HL-60 (cell line): ENCODE measurements at regions not wholly inside any gene's neighbourhood (a gene's known extent, or its start where the extent isn't known, plus 50 kb on each side); places are given as distances from the start of the nearest gene placed in this dataset.

Experiments
- DNase-seq, 2 experiments: peaks; one replicate each; pipeline ENCODE4 v3.0.0-alpha.2; 2010 to 2020; ENCODE audit warnings: low read depth in 1 of 2, low spot score in 1 of 2
- H3K27ac ChIP-seq: fragments of 250-450 bp; sonication (Bioruptor Pico); replicated peaks from 2 replicates; pipeline ENCODE4 v1.5.1; 2020; ENCODE audit warnings: mild to moderate bottlenecking, moderate library complexity
- H3K27me3 ChIP-seq: fragments of 250-450 bp; sonication (Bioruptor Pico); 2 replicates; pipeline ENCODE4 v1.5.1; 2021; ENCODE audit warnings: mild to moderate bottlenecking, moderate library complexity; ENCODE audit not compliant: insufficient read depth, poor library complexity, severe bottlenecking
- H3K4me3 ChIP-seq: replicated peaks from 2 replicates; pipeline ENCODE4 v1.5.1; 2011; ENCODE audit warnings: mild to moderate bottlenecking, control low read depth, low read length; ENCODE audit not compliant: insufficient read depth
- GABPA ChIP-seq: IDR thresholded peaks from 2 replicates; pipeline ENCODE4 v1.6.1; 2012; ENCODE audit warnings: low read depth
- POLR2AphosphoS5 ChIP-seq: IDR thresholded peaks from 2 replicates; pipeline ENCODE4 v1.6.1; 2012; ENCODE audit warnings: low read depth
- SPI1 ChIP-seq: IDR thresholded peaks from 2 replicates; pipeline ENCODE4 v1.6.1; 2012; ENCODE audit warnings: low read depth, mild to moderate bottlenecking, borderline replicate concordance
- TF ChIP-seq, protein P1 (sequence below): IDR thresholded peaks from one replicate; pipeline ENCODE4 v1.5.1; 2011; ENCODE audit warnings: low read length, control low read depth, inconsistent platforms; ENCODE audit not compliant: insufficient read depth
- TF ChIP-seq, protein P2 (sequence below): IDR thresholded peaks from 2 replicates; pipeline ENCODE4 v1.6.1; 2012; ENCODE audit warnings: low read depth; ENCODE audit not compliant: insufficient replicate concordance

DNA sequence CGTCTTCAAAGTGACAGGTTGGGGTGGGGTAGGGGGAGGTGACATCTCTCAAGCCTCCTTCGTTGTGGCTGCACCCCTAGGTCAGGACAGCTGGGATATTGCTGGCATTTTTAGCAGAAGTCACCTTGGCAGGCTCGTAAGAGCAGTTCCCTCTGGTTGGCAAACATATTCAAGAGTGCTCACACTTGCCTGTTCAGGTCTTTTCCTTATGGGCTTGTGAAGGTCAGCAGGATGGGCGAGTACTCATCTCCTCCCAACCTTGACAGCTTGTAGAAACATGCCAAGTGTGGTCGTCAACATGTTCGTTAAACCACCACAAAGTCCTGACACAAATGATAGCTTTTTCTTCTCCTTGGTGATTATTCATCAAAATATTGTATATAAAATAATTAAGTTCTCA is 113.6 kb downstream of the HDGFL1 start:
- H3K4me3 ChIP-seq, result no peak overlapping the region
- no peak for DNase-seq
- TF ChIP-seq SPI1 (no peak), GABPA (no peak), POLR2AphosphoS5 (no peak)
- TF ChIP-seq, protein P1, sequence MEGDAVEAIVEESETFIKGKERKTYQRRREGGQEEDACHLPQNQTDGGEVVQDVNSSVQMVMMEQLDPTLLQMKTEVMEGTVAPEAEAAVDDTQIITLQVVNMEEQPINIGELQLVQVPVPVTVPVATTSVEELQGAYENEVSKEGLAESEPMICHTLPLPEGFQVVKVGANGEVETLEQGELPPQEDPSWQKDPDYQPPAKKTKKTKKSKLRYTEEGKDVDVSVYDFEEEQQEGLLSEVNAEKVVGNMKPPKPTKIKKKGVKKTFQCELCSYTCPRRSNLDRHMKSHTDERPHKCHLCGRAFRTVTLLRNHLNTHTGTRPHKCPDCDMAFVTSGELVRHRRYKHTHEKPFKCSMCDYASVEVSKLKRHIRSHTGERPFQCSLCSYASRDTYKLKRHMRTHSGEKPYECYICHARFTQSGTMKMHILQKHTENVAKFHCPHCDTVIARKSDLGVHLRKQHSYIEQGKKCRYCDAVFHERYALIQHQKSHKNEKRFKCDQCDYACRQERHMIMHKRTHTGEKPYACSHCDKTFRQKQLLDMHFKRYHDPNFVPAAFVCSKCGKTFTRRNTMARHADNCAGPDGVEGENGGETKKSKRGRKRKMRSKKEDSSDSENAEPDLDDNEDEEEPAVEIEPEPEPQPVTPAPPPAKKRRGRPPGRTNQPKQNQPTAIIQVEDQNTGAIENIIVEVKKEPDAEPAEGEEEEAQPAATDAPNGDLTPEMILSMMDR, result no peak
- TF ChIP-seq, protein P2, sequence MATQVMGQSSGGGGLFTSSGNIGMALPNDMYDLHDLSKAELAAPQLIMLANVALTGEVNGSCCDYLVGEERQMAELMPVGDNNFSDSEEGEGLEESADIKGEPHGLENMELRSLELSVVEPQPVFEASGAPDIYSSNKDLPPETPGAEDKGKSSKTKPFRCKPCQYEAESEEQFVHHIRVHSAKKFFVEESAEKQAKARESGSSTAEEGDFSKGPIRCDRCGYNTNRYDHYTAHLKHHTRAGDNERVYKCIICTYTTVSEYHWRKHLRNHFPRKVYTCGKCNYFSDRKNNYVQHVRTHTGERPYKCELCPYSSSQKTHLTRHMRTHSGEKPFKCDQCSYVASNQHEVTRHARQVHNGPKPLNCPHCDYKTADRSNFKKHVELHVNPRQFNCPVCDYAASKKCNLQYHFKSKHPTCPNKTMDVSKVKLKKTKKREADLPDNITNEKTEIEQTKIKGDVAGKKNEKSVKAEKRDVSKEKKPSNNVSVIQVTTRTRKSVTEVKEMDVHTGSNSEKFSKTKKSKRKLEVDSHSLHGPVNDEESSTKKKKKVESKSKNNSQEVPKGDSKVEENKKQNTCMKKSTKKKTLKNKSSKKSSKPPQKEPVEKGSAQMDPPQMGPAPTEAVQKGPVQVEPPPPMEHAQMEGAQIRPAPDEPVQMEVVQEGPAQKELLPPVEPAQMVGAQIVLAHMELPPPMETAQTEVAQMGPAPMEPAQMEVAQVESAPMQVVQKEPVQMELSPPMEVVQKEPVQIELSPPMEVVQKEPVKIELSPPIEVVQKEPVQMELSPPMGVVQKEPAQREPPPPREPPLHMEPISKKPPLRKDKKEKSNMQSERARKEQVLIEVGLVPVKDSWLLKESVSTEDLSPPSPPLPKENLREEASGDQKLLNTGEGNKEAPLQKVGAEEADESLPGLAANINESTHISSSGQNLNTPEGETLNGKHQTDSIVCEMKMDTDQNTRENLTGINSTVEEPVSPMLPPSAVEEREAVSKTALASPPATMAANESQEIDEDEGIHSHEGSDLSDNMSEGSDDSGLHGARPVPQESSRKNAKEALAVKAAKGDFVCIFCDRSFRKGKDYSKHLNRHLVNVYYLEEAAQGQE, result no peak

DNA sequence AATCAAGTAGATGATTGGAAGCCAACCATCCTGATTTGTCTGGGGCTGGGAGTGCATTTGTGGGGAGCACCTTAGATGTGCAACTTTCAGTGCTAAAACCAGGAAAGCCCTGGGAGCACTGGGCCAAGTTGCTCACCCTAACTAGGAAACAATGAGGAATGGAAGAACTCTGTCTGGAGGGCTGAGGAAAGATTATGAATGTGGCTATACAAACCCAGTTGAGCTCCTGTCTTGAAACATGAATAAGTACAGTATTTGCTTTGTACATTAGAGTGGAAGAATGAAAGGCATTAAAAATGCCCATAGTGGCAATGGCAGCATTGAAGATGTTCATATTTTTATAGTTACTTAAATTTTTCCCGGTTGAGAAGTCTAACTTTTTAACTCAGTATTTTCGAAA is 121.1 kb downstream of the HDGFL1 start:
- H3K27me3 ChIP-seq, result no peaks in the 10 kb centered on the region
- no peak for TF ChIP-seq POLR2AphosphoS5
- TF ChIP-seq, protein P1, result no peak
- no peak for TF ChIP-seq SPI1
- TF ChIP-seq, protein P2, result no peak
- TF ChIP-seq GABPA, result no peak
- no peak for DNase-seq
- no peak overlapping the region for H3K27ac ChIP-seq
- H3K4me3 ChIP-seq, result no peak overlapping the region

More for the DNA sequence above, 113.6 kb downstream of the HDGFL1 start:
- Histone ChIP-seq H3K27ac (no peak overlapping the region), H3K27me3 (no peaks in the 10 kb centered on the region)

DNA sequence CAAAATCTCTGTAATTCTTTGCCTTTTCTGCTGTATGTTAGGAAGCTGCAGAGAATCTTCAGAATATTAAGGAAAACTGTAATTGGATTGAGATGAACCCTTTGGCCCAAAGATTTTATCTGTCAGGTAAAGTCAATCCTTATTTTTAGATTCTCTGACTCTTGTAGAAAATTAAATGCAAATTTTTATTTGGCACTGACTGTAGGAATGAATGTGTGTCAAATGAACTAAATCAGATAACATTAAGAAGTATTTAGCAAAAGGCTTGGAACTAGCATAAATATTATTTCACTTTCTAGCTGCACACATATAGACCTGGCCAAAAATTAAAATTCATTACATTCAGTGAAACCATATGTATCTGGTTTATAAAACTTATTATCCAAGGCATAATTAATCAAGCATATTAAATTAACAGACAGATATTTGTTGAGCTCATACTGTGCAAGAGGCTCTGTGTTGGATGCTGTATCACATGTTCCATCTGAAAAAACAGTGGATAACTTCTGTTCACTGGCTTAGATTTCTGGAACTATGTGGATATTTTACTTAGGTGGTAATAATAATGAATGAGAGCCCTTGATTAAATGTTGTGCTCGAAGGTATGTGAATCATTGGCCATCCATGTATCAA is 124.8 kb downstream of the HDGFL1 start:
- no peak for DNase-seq
- Histone ChIP-seq H3K4me3 (no peak overlapping the region), H3K27me3 (no peaks in the 10 kb centered on the region), H3K27ac (no peak overlapping the region)
- TF ChIP-seq POLR2AphosphoS5 (no peak), SPI1 (no peak), GABPA (no peak)
- TF ChIP-seq, protein P1, result no peak
- TF ChIP-seq, protein P2, result no peak
